HEK293 (cell line): ENCODE measurements at regions not wholly inside any gene's neighbourhood (a gene's known extent, or its start where the extent isn't known, plus 50 kb on each side); places are given as distances from the start of the nearest gene placed in this dataset.

Source experiments
- ZNF302 ChIP-seq: fragments of 450-650 bp; formaldehyde crosslinking; IDR thresholded peaks from 2 replicates; pipeline ENCODE4 v1.5.1; 2016; ENCODE audit warnings: missing biosample characterization, missing genetic modification characterization, low read depth
- ZNF510 ChIP-seq: fragments of 450-650 bp; formaldehyde crosslinking; IDR thresholded peaks from 2 replicates; pipeline ENCODE4 v1.5.1; 2018; ENCODE audit warnings: mild to moderate bottlenecking, missing genetic modification characterization, missing biosample characterization; ENCODE audit not compliant: insufficient replicate concordance

GRCh38 chr4:18566970-18567799 lies 545.6 kb upstream of the LCORL start:
- TF ChIP-seq ZNF510 (tag by site-specific recombination) (no peak), ZNF302 (no peak)
